GM12874 (cell line): ENCODE measurements at regions not wholly inside any gene's neighbourhood (a gene's known extent, or its start where the extent isn't known, plus 50 kb on each side); places are given as distances from the start of the nearest gene placed in this dataset.

Experiments used
- CTCF ChIP-seq: IDR thresholded peaks from 2 replicates; pipeline ENCODE4 v1.5.1; 2011; ENCODE audit warnings: low read depth, mild to moderate bottlenecking, control low read depth, low read length, moderate library complexity; ENCODE audit not compliant: insufficient read depth

DNA sequence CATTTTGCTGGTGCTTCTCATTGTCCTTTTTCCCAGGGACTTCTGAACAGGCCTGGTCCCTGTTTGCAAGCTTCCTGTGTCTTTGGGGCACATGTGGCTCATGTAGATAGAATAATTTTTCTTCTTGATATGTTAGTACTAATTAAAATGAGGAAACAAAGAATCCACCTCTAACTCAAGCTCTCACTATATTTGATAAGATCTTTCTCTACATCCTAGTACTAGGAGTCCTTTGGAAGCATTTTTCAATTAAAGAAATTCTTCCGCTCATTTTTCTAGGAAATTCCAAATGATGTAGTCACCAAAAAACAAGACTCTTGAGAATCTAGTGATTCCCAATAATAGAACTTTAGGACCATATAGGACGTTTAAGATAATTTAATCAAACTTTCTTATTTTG, 165.3 kb downstream of the SEC61B start:
- TF ChIP-seq CTCF = no peak

- no peak for TF ChIP-seq CTCF
Measured at GRCh38 chr9:99389087-99390033, 167.3 kb downstream of the SEC61B start.

- TF ChIP-seq CTCF = no peak
Measured at GRCh38 chr9:99391937-99392594, 170.0 kb downstream of the SEC61B start.

DNA sequence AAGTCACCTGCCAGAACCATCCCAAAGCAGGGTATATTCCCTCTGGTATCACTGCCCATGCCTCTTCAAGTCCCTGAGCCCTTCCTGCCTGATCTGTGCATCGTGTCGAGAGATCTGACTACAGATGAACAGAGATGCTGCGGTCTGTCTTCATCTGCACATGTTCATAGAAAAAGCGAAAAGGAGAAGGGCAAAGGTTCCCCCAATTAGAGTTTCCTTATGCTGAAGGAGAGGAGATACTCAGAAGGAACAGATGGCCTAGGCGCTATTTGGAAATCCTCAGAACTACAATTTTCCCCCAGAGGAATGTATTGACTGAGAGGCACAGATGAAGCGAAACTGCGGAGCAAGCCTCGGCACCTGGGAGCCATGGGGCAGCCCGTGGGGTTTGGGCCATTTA, 170.9 kb downstream of the SEC61B start:
- no peak for TF ChIP-seq CTCF

DNA sequence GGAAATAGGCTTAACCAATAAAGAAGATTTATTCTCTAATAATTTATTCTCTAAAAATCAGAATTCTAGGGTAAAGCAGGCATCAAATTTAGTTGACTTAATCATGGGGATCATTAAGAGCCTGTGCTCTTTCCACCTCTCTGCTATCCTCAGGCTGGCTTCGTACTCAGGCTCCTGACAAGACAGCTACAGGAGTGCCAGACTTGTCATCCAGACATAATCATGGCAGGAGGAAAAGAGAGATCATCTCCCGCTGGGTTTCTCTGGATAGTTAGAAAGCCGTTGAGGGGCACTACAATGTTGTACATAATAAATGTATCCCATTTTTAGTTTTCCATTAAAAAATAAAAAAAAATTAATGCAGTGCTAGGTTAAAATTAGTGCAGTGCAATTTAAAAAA, 171.9 kb downstream of the SEC61B start:
- TF ChIP-seq CTCF = no peak

GRCh38 chr9:99398241-99398640, 176.2 kb downstream of the SEC61B start:
- no peak for TF ChIP-seq CTCF

- no peak for TF ChIP-seq CTCF
Measured at GRCh38 chr9:99399474-99399873, 177.4 kb downstream of the SEC61B start.
